Neural cell (in vitro differentiated cells): ENCODE measurements at regions not wholly inside any gene's neighbourhood (a gene's known extent, or its start where the extent isn't known, plus 50 kb on each side); places are given as distances from the start of the nearest gene placed in this dataset.
A peak's percentile ranks its signal among the peaks of the same experiment; 100 is the strongest.

ENCODE experiments used
- H2AFZ ChIP-seq: fragments of 200-600, 300-800 bp; sonication (generic), shearing (Covaris generic); 2 replicates; pipeline ENCODE4 v1.6.0; 2014; ENCODE audit warnings: low read depth, mild to moderate bottlenecking, antibody characterized with exemption, low read length, moderate library complexity
- H3F3A ChIP-seq: fragments of 200-600 bp; shearing (Covaris generic); 2 replicates; pipeline ENCODE4 v1.6.1; 2016; ENCODE audit warnings: mild to moderate bottlenecking, moderate library complexity, mixed read lengths, antibody characterized with exemption, low read length; ENCODE audit not compliant: insufficient read depth, poor library complexity, severe bottlenecking
- H3K27ac ChIP-seq: fragments of 200-600, 300-800 bp; sonication (generic), shearing (Covaris generic); 2 replicates; pipeline ENCODE4 v1.5.1; 2014; ENCODE audit warnings: mild to moderate bottlenecking, low read length, moderate library complexity
- H3K27me3 ChIP-seq: fragments of 300-800, 200-600 bp; sonication (generic), shearing (Covaris generic); 2 replicates; pipeline ENCODE4 v1.6.0; 2014; ENCODE audit warnings: mild to moderate bottlenecking, low read depth, low read length, moderate library complexity; ENCODE audit not compliant: insufficient read depth
- H3K36me3 ChIP-seq: fragments of 300-800, 200-600 bp; sonication (generic), shearing (Covaris generic); 2 replicates; pipeline ENCODE4 v1.5.1; 2014; ENCODE audit warnings: mild to moderate bottlenecking, antibody characterized with exemption, low read length, moderate library complexity; ENCODE audit not compliant: insufficient read depth
- H3K4me2 ChIP-seq: fragments of 300-800, 200-600 bp; sonication (generic), shearing (Covaris generic); 2 replicates; pipeline ENCODE4 v1.6.0; 2014; ENCODE audit warnings: mild to moderate bottlenecking, low read length
- H3K4me3 ChIP-seq: fragments of 300-800, 200-600 bp; sonication (generic), shearing (Covaris generic); 2 replicates; pipeline ENCODE4 v1.5.1; 2014; ENCODE audit warnings: mild to moderate bottlenecking, low read length, moderate library complexity
- H3K79me2 ChIP-seq: fragments of 200-600 bp; shearing (Covaris generic); replicated peaks from 2 replicates; pipeline ENCODE4 v1.6.0; 2014; ENCODE audit warnings: mild to moderate bottlenecking, low read length, moderate library complexity; ENCODE audit not compliant: insufficient read depth
- H3K9ac ChIP-seq: fragments of 300-800, 200-600 bp; sonication (generic), shearing (Covaris generic); 2 replicates; pipeline ENCODE4 v1.6.1; 2016; ENCODE audit warnings: mild to moderate bottlenecking, low read length, mixed read lengths
- H3K9me2 ChIP-seq: fragments of 200-600 bp; shearing (Covaris generic); 2 replicates; pipeline ENCODE4 v1.6.1; 2016; ENCODE audit warnings: mild to moderate bottlenecking, low read length, mixed read lengths; ENCODE audit not compliant: insufficient read depth
- H3K9me3 ChIP-seq: fragments of 200-600, 300-800 bp; sonication (generic), shearing (Covaris generic); 2 replicates; pipeline ENCODE4 v1.6.1; 2016; ENCODE audit warnings: mild to moderate bottlenecking, mixed run types, low read length, moderate library complexity, mixed read lengths
- H4K20me1 ChIP-seq: fragments of 200-600 bp; shearing (Covaris generic); 2 replicates; pipeline ENCODE4 v1.6.1; 2016; ENCODE audit warnings: mild to moderate bottlenecking, mixed run types; ENCODE audit not compliant: insufficient read depth
- CTCF ChIP-seq: fragments of 450-650 bp; IDR thresholded peaks from 2 replicates; pipeline ENCODE4 v1.5.1; 2014; ENCODE audit warnings: antibody characterized with exemption, mild to moderate bottlenecking, moderate library complexity; ENCODE audit not compliant: poor library complexity, severe bottlenecking
- EP300 ChIP-seq: fragments of 450-650 bp; conservative IDR thresholded peaks from 2 replicates; pipeline ENCODE4 v1.6.1; 2014; ENCODE audit warnings: antibody characterized with exemption, mild to moderate bottlenecking, moderate library complexity; ENCODE audit not compliant: poor library complexity, severe bottlenecking
- EZH2 ChIP-seq: fragments of 200-600, 300-800 bp; shearing (Covaris generic), sonication (generic); IDR thresholded peaks from 2 replicates; pipeline ENCODE4 v1.6.1; 2014; ENCODE audit warnings: antibody characterized with exemption, low read length, borderline replicate concordance, mild to moderate bottlenecking; ENCODE audit not compliant: insufficient read depth, poor library complexity, severe bottlenecking
- MXI1 ChIP-seq: fragments of 450-650 bp; conservative IDR thresholded peaks from 2 replicates; pipeline ENCODE4 v1.6.1; 2014; ENCODE audit warnings: antibody characterized with exemption, mild to moderate bottlenecking; ENCODE audit not compliant: poor library complexity, severe bottlenecking
- POLR2AphosphoS5 ChIP-seq: IDR thresholded peaks from 2 replicates; pipeline ENCODE4 v1.6.1; 2012
- RAD21 ChIP-seq: fragments of 450-650 bp; conservative IDR thresholded peaks from 2 replicates; pipeline ENCODE4 v1.6.1; 2014; ENCODE audit warnings: antibody characterized with exemption, mild to moderate bottlenecking, moderate library complexity
- SMC3 ChIP-seq: fragments of 450-650 bp; conservative IDR thresholded peaks from 2 replicates; pipeline ENCODE4 v1.6.1; 2014; ENCODE audit warnings: antibody characterized with exemption, mild to moderate bottlenecking, moderate library complexity; ENCODE audit not compliant: poor library complexity
- TAF1 ChIP-seq: IDR thresholded peaks from 2 replicates; pipeline ENCODE4 v1.6.1; 2012; ENCODE audit warnings: low read depth
- TF ChIP-seq, protein P1 (sequence below): IDR thresholded peaks from 2 replicates; pipeline ENCODE4 v1.6.1; 2012; ENCODE audit warnings: borderline replicate concordance

GRCh38 chr7:67470256-67470751, 473.7 kb downstream of the TYW1 start:
- no peaks in the 10 kb centered on the region for H3K79me2 ChIP-seq
- TF ChIP-seq, protein P1, sequence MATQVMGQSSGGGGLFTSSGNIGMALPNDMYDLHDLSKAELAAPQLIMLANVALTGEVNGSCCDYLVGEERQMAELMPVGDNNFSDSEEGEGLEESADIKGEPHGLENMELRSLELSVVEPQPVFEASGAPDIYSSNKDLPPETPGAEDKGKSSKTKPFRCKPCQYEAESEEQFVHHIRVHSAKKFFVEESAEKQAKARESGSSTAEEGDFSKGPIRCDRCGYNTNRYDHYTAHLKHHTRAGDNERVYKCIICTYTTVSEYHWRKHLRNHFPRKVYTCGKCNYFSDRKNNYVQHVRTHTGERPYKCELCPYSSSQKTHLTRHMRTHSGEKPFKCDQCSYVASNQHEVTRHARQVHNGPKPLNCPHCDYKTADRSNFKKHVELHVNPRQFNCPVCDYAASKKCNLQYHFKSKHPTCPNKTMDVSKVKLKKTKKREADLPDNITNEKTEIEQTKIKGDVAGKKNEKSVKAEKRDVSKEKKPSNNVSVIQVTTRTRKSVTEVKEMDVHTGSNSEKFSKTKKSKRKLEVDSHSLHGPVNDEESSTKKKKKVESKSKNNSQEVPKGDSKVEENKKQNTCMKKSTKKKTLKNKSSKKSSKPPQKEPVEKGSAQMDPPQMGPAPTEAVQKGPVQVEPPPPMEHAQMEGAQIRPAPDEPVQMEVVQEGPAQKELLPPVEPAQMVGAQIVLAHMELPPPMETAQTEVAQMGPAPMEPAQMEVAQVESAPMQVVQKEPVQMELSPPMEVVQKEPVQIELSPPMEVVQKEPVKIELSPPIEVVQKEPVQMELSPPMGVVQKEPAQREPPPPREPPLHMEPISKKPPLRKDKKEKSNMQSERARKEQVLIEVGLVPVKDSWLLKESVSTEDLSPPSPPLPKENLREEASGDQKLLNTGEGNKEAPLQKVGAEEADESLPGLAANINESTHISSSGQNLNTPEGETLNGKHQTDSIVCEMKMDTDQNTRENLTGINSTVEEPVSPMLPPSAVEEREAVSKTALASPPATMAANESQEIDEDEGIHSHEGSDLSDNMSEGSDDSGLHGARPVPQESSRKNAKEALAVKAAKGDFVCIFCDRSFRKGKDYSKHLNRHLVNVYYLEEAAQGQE: no peak
- no peak for TF ChIP-seq RAD21
- TF ChIP-seq MXI1: no peak
- TF ChIP-seq POLR2AphosphoS5: no peak
- TF ChIP-seq EZH2: no peak
- TF ChIP-seq EP300: no peak
- TF ChIP-seq SMC3: no peak
- TF ChIP-seq CTCF: no peak
- TF ChIP-seq TAF1: no peak
- H3F3A ChIP-seq: no peaks in the 10 kb centered on the region
- no peak overlapping the region for H2AFZ ChIP-seq
- no peaks in the 10 kb centered on the region for H3K27me3 ChIP-seq
- no peaks in the 10 kb centered on the region for H3K9me2 ChIP-seq
- H4K20me1 ChIP-seq: no peaks in the 10 kb centered on the region
- H3K4me3 ChIP-seq: no peak overlapping the region
- H3K9me3 ChIP-seq: peaks cover 3% of the 10 kb centered on the region
- H3K27ac ChIP-seq: peak overlapping the region; percentile 9
- no peak overlapping the region for H3K4me2 ChIP-seq
- no peak overlapping the region for H3K9ac ChIP-seq
- no peaks in the 10 kb centered on the region for H3K36me3 ChIP-seq

DNA sequence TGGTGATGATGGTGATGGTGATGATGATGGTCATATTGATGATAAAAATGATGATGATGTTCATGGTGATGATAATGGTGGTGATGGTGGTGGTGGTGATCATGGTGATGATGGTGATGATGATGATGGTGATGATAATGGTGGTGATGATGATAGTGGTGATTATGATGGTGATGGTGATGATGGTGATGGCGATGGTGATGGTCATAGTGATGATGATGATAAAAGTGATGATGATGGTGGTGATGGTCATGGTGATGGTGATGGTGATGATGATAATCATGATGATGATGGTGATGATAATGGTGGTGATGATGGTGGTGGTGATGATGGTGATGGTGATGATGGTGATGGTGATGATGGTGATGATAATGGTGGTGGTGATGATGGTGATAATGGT, 478.7 kb downstream of the TYW1 start:
- no peaks in the 10 kb centered on the region for H3K79me2 ChIP-seq
- no peaks in the 10 kb centered on the region for H3F3A ChIP-seq
- H4K20me1 ChIP-seq: no peaks in the 10 kb centered on the region
- H3K4me3 ChIP-seq: no peak overlapping the region
- H3K36me3 ChIP-seq: no peaks in the 10 kb centered on the region
- H3K9ac ChIP-seq: no peak overlapping the region
- H3K27ac ChIP-seq: no peak overlapping the region
- no peak overlapping the region for H3K4me2 ChIP-seq
- no peaks in the 10 kb centered on the region for H3K9me3 ChIP-seq
- H3K9me2 ChIP-seq: no peaks in the 10 kb centered on the region
- TF ChIP-seq EZH2: no peak
- TF ChIP-seq CTCF: no peak
- no peak for TF ChIP-seq TAF1
- TF ChIP-seq RAD21: no peak
- TF ChIP-seq POLR2AphosphoS5: no peak
- no peak for TF ChIP-seq MXI1
- TF ChIP-seq SMC3: no peak
- no peaks in the 10 kb centered on the region for H3K27me3 ChIP-seq
- H2AFZ ChIP-seq: no peak overlapping the region
